ENCODE measurements at regions not wholly inside any gene's neighbourhood (a gene's known extent, or its start where the extent isn't known, plus 50 kb on each side); places are given as distances from the start of the nearest gene placed in this dataset.

DNA sequence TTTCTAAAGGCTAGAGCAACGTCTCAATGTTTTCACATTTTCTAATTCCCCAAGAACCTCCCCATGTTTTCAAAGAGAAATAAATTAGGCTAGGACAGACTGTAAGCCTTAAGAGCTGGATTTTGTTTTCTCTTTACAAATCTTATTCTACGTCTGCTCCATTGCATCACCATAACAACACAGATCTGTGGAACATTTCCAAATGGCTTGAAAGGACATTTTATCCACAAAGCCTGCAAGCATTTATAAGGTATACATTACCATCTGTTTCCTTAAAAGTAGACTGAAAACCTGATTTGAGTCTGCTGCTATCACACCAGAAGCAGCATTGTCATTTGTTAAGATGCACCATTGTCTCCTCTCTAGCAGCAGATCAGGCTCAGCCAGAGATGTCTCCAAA lies 115.3 kb upstream of the PLEKHA5 start:
- DNase-seq (no peak), ATAC-seq (no peak)
- H3K4me3 Mint-ChIP-seq = no peak overlapping the region
- ChIA-PET POLR2A (no interaction called here), CTCF (no interaction called here)
- peaks cover 1% of the 10 kb centered on the region for H3K27me3 Mint-ChIP-seq (ENCODE audit: low read depth)
- no peaks in the 10 kb centered on the region for H3K36me3 Mint-ChIP-seq (ENCODE audit: low read depth)
- H3K27ac Mint-ChIP-seq = no peak overlapping the region
- no peaks in the 10 kb centered on the region for H3K9me3 Mint-ChIP-seq (ENCODE audit: insufficient read depth)
- no peaks in the 10 kb centered on the region for H3K4me1 Mint-ChIP-seq (ENCODE audit: low read depth)

- ChIA-PET CTCF (no interaction called here), POLR2A (no interaction called here)
- no peaks in the 10 kb centered on the region for H3K9me3 Mint-ChIP-seq (ENCODE audit: insufficient read depth)
- no peak overlapping the region for H3K27ac Mint-ChIP-seq
- no peak for DNase-seq
- H3K36me3 Mint-ChIP-seq (ENCODE audit: low read depth) = no peaks in the 10 kb centered on the region
- H3K27me3 Mint-ChIP-seq (ENCODE audit: low read depth) = peaks cover 1% of the 10 kb centered on the region
- no peak overlapping the region for H3K4me3 Mint-ChIP-seq
- ATAC-seq = no peak
- H3K4me1 Mint-ChIP-seq (ENCODE audit: low read depth) = no peaks in the 10 kb centered on the region
Measured at GRCh38 chr12:19015285-19015684, 114.2 kb upstream of the PLEKHA5 start.

GRCh38 chr12:19018302-19018970 lies 111.1 kb upstream of the PLEKHA5 start:
- no peaks in the 10 kb centered on the region for H3K36me3 Mint-ChIP-seq (ENCODE audit: low read depth)
- ChIA-PET CTCF (no interaction called here), POLR2A (no interaction called here)
- H3K4me3 Mint-ChIP-seq = no peak overlapping the region
- no peak overlapping the region for H3K27ac Mint-ChIP-seq
- no peaks in the 10 kb centered on the region for H3K4me1 Mint-ChIP-seq (ENCODE audit: low read depth)
- ATAC-seq (no peak), DNase-seq (no peak)
- peaks cover 1% of the 10 kb centered on the region for H3K27me3 Mint-ChIP-seq (ENCODE audit: low read depth)
- no peaks in the 10 kb centered on the region for H3K9me3 Mint-ChIP-seq (ENCODE audit: insufficient read depth)

GRCh38 chr12:19021240-19021639 lies 108.3 kb upstream of the PLEKHA5 start:
- Mint-ChIP-seq H3K4me3 (no peak overlapping the region), H3K27me3 (ENCODE audit: low read depth) (peaks cover 1% of the 10 kb centered on the region), H3K36me3 (ENCODE audit: low read depth) (no peaks in the 10 kb centered on the region), H3K4me1 (ENCODE audit: low read depth) (no peaks in the 10 kb centered on the region), H3K27ac (no peak overlapping the region), H3K9me3 (ENCODE audit: insufficient read depth) (no peaks in the 10 kb centered on the region)
- ChIA-PET POLR2A (no interaction called here), CTCF (no interaction called here)
- no peak for ATAC-seq
- DNase-seq = no peak

- no peaks in the 10 kb centered on the region for H3K9me3 Mint-ChIP-seq (ENCODE audit: insufficient read depth)
- no peak for ATAC-seq
- peaks cover 1% of the 10 kb centered on the region for H3K27me3 Mint-ChIP-seq (ENCODE audit: low read depth)
- ChIA-PET POLR2A (no interaction called here), CTCF (no interaction called here)
- no peaks in the 10 kb centered on the region for H3K4me1 Mint-ChIP-seq (ENCODE audit: low read depth)
- H3K36me3 Mint-ChIP-seq (ENCODE audit: low read depth) = no peaks in the 10 kb centered on the region
- H3K27ac Mint-ChIP-seq = no peak overlapping the region
- H3K4me3 Mint-ChIP-seq = no peak overlapping the region
- DNase-seq = no peak
Measured at GRCh38 chr12:19021646-19022045, 107.9 kb upstream of the PLEKHA5 start.

DNA sequence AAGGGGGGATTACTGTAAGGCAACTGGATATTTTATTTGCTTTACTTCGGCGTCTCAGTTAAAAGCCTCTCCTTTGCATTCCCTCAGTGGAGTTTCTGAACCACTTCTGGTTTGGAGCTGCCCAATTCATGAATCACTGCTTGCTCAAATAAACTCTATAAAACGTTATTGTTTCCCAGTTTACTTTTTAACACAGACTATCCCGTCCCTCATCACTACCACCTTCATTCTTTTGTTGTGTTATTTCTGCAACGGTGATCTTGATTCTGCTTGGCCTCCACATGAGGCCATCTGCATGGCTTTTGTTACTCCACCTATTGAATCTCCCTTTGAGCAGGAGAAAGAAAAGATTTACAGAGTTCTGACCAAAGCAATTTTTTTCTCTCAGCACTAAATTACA lies 104.0 kb upstream of the PLEKHA5 start:
- H3K27me3 Mint-ChIP-seq (ENCODE audit: low read depth) = no peaks in the 10 kb centered on the region
- H3K4me1 Mint-ChIP-seq (ENCODE audit: low read depth) = no peaks in the 10 kb centered on the region

DNA sequence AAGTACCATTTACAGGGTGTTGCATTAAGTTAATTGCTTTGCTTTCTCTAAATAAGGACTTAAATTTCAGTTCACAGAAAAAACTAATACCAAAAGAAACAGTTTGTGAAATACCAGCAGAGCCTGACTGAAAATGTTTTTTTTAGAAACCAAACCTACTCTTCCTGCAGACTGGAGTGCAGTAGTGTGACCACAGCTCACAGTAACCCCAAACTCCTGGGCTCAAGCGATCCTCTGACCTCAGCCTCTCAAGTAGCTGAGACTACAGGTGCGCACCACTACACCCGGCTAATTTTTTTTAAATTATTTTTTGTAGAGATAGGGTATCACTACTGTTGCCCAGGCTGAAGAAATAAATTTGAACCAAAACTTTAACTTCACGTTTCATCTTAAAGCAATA lies 103.5 kb upstream of the PLEKHA5 start:
- no peaks in the 10 kb centered on the region for H3K36me3 Mint-ChIP-seq (ENCODE audit: low read depth)
- DNase-seq (no peak), ATAC-seq (no peak)
- H3K27me3 Mint-ChIP-seq (ENCODE audit: low read depth) = no peaks in the 10 kb centered on the region
- no peak overlapping the region for H3K4me3 Mint-ChIP-seq
- no peaks in the 10 kb centered on the region for H3K9me3 Mint-ChIP-seq (ENCODE audit: insufficient read depth)
- CTCF ChIA-PET = no interaction called here
- no peaks in the 10 kb centered on the region for H3K4me1 Mint-ChIP-seq (ENCODE audit: low read depth)
- no peak overlapping the region for H3K27ac Mint-ChIP-seq
- POLR2A ChIA-PET = no interaction called here

More for the DNA sequence above, 104.0 kb upstream of the PLEKHA5 start:
- ChIA-PET CTCF (no interaction called here), POLR2A (no interaction called here)
- H3K4me3 Mint-ChIP-seq = no peak overlapping the region
- no peaks in the 10 kb centered on the region for H3K9me3 Mint-ChIP-seq (ENCODE audit: insufficient read depth)
- DNase-seq = no peak
- no peak for ATAC-seq
- no peak overlapping the region for H3K27ac Mint-ChIP-seq
- no peaks in the 10 kb centered on the region for H3K36me3 Mint-ChIP-seq (ENCODE audit: low read depth)

DNA sequence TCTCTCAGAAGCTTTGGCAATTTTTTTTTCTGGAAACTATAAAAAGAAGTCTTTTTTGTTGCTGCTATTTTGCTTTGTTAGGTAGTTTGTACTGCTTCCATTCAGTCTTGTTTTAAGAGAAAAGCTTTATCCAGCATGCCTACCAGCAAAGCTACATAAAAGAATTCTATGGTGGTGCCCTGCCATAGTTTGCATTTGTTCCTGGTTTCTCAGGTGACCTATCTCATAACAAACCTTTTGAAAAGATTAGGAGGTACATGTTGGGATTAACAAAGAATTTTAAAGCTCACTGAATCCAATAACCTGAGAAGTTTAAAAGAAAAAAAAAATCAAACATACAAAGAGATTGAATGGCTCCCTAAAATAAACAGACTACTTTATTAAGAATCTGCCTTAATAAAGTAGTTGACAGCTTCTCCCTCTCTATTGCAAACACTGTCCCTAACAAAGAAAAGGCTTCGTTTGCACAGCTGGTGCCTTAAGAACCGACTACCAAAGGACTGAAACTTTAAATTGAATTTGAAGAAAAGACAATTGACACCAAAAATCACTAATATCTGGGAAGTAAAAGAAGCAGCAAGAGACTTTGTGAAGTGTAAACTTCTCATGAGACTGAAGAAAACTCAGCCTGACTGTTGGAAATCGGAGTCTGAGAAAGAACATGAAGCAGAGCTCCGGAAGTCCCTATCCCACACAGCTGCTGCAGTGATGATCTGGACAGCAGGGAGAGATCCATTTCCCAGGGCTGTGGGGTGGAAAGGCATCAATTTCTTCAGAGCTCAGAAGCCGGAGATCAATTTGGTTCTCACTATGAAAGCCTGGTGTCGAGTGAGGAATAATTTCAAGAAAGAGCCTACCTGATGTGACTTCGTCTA lies 102.7 kb upstream of the PLEKHA5 start:
- no peak for DNase-seq
- POLR2A ChIA-PET = no interaction called here
- no peak for ATAC-seq
- no peaks in the 10 kb centered on the region for H3K9me3 Mint-ChIP-seq (ENCODE audit: insufficient read depth)
- no peaks in the 10 kb centered on the region for H3K36me3 Mint-ChIP-seq (ENCODE audit: low read depth)
- CTCF ChIA-PET = no interaction called here
- H3K27ac Mint-ChIP-seq = no peak overlapping the region
- no peaks in the 10 kb centered on the region for H3K4me1 Mint-ChIP-seq (ENCODE audit: low read depth)
- no peak overlapping the region for H3K4me3 Mint-ChIP-seq
- no peaks in the 10 kb centered on the region for H3K27me3 Mint-ChIP-seq (ENCODE audit: low read depth)

- Mint-ChIP-seq H3K4me3 (no peak overlapping the region), H3K27me3 (ENCODE audit: low read depth) (no peaks in the 10 kb centered on the region), H3K27ac (no peak overlapping the region), H3K4me1 (ENCODE audit: low read depth) (no peaks in the 10 kb centered on the region), H3K9me3 (ENCODE audit: insufficient read depth) (peaks cover 6% of the 10 kb centered on the region), H3K36me3 (ENCODE audit: low read depth) (no peaks in the 10 kb centered on the region)
- no peak for ATAC-seq
- ChIA-PET POLR2A (no interaction called here), CTCF (no interaction called here)
- DNase-seq = no peak
Measured at GRCh38 chr12:19030180-19030579, 99.4 kb upstream of the PLEKHA5 start.

GRCh38 chr12:19030603-19031002 lies 98.9 kb upstream of the PLEKHA5 start:
- ChIA-PET POLR2A (no interaction called here), CTCF (no interaction called here)
- Mint-ChIP-seq H3K27me3 (ENCODE audit: low read depth) (no peaks in the 10 kb centered on the region), H3K4me1 (ENCODE audit: low read depth) (no peaks in the 10 kb centered on the region), H3K36me3 (ENCODE audit: low read depth) (no peaks in the 10 kb centered on the region), H3K9me3 (ENCODE audit: insufficient read depth) (peaks cover 6% of the 10 kb centered on the region), H3K27ac (no peak overlapping the region), H3K4me3 (no peak overlapping the region)
- ATAC-seq (no peak), DNase-seq (no peak)

DNA sequence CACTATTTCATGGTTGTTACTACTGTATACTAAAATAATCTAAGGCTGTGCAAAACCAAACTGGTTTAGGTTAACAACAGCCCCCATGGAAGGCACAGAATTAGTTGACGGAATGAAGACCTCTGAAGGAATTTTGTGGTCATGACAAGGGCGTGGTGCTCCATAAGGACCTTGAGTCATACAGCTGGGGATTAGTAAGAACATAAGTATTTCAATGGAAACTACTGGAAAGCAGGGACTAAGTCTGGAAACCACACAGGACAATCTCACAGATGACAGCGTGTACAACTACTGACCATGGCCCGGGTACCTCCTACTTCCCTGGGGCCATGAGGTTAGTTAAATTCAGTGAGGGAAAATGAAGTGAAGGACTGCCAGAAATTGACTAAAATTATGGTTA lies 98.5 kb upstream of the PLEKHA5 start:
- Mint-ChIP-seq H3K27me3 (ENCODE audit: low read depth) (no peaks in the 10 kb centered on the region), H3K27ac (no peak overlapping the region), H3K36me3 (ENCODE audit: low read depth) (no peaks in the 10 kb centered on the region), H3K4me1 (ENCODE audit: low read depth) (no peaks in the 10 kb centered on the region), H3K9me3 (ENCODE audit: insufficient read depth) (peaks cover 6% of the 10 kb centered on the region), H3K4me3 (no peak overlapping the region)
- ChIA-PET POLR2A (no interaction called here), CTCF (no interaction called here)
- DNase-seq = no peak
- ATAC-seq = no peak

- Mint-ChIP-seq H3K4me1 (ENCODE audit: low read depth) (no peaks in the 10 kb centered on the region), H3K27me3 (ENCODE audit: low read depth) (no peaks in the 10 kb centered on the region), H3K27ac (no peak overlapping the region), H3K9me3 (ENCODE audit: insufficient read depth) (peaks cover 6% of the 10 kb centered on the region), H3K4me3 (no peak overlapping the region), H3K36me3 (ENCODE audit: low read depth) (no peaks in the 10 kb centered on the region)
- POLR2A ChIA-PET = no interaction called here
- no peak for ATAC-seq
- CTCF ChIA-PET = no interaction called here
- DNase-seq = no peak
Measured at GRCh38 chr12:19032826-19033225, 96.7 kb upstream of the PLEKHA5 start.

GRCh38 chr12:19033244-19033643 lies 96.3 kb upstream of the PLEKHA5 start:
- DNase-seq (no peak), ATAC-seq (no peak)
- H3K9me3 Mint-ChIP-seq (ENCODE audit: insufficient read depth) = peaks cover 6% of the 10 kb centered on the region
- H3K27me3 Mint-ChIP-seq (ENCODE audit: low read depth) = no peaks in the 10 kb centered on the region
- H3K27ac Mint-ChIP-seq = no peak overlapping the region
- no peak overlapping the region for H3K4me3 Mint-ChIP-seq
- H3K4me1 Mint-ChIP-seq (ENCODE audit: low read depth) = no peaks in the 10 kb centered on the region
- ChIA-PET CTCF (no interaction called here), POLR2A (no interaction called here)
- H3K36me3 Mint-ChIP-seq (ENCODE audit: low read depth) = no peaks in the 10 kb centered on the region
